K562 (cell line): ENCODE measurements at regions not wholly inside any gene's neighbourhood (a gene's known extent, or its start where the extent isn't known, plus 50 kb on each side); places are given as distances from the start of the nearest gene placed in this dataset.

Experiments used
- ATAC-seq: fragments of 200-7000 bp; cut with Tn5 transposase; 3 replicates; pipeline ENCODE4 v1.9.1; 2020; ENCODE audit warnings: moderate library complexity
- BruUV-seq: library from RNA; stranded (reverse); fragments of 400-500 nt; replicated peaks from 2 replicates; lab custom pipeline; 2021; lab: Mats Ljungman, UMichigan
- CTCF ChIA-PET: fragments of 300-600 bp; formaldehyde crosslinking; extraction: SDS; loops from one replicate; lab custom pipeline; 2021; ENCODE audit warnings: low intra/inter-chr PET ratio; lab: Yijun Ruan, JAX
- POLR2A ChIA-PET: fragments of 300-600, 350-650 bp; sonication (Branson Sonifier 250); formaldehyde crosslinking; extraction: SDS; loops from one replicate; lab custom pipeline; 2021; ENCODE audit warnings: antibody characterized with exemption, inconsistent platforms; lab: Yijun Ruan, JAX
- DNase-seq, 4 experiments: peaks; one replicate each; pipeline versions ENCODE4 v3.0.0 to v3.0.0-alpha.2; 2011 to 2018; ENCODE audit warnings: low spot score in 3 of 4, mixed read lengths in 3 of 4; ENCODE audit errors: extremely low read depth in 1 of 4
- FAIRE-seq: peaks from 2 replicates; lab custom pipeline; 2011; peaks lifted over from hg19 to GRCh38; lab: Jason Lieb, UNC
- H2AFZ ChIP-seq: 2 replicates; pipeline ENCODE4 v1.6.0; 2011; ENCODE audit warnings: low read depth, low read length, control low read depth, inconsistent platforms
- H3K27ac ChIP-seq: fragments of 200-600 bp; 3 replicates; pipeline ENCODE4 v1.8.0; 2011; ENCODE audit warnings: low read depth, mild to moderate bottlenecking, control low read depth, inconsistent platforms, low read length, moderate library complexity, mixed read lengths; ENCODE audit errors: extremely low read depth
- H3K27me3 ChIP-seq, 2 experiments: fragments of 300-600 bp in 1 of 2; 2 replicates in 1 of 2; 3 replicates in 1 of 2; pipeline versions ENCODE4 v1.6.0 to v1.8.0; 2011; ENCODE audit warnings: inconsistent platforms in 2 of 2, low read length in 2 of 2, mild to moderate bottlenecking in 1 of 2, mixed read lengths in 1 of 2, moderate library complexity in 1 of 2; ENCODE audit not compliant: control insufficient read depth in 2 of 2, insufficient read depth in 2 of 2
- H3K36me3 ChIP-seq: fragments of 300-600 bp; 3 replicates; pipeline ENCODE4 v1.8.0; 2011; ENCODE audit warnings: mild to moderate bottlenecking, low read length, inconsistent platforms; ENCODE audit not compliant: control insufficient read depth, insufficient read depth
- H3K4me1 ChIP-seq, 2 experiments: fragments of 200-600 bp in 1 of 2; replicated peaks in 1 of 2; 2 replicates in 1 of 2; 3 replicates in 1 of 2; pipeline versions ENCODE4 v1.5.1 to v1.8.0; 2011; ENCODE audit warnings: inconsistent platforms in 2 of 2, low read length in 2 of 2, mild to moderate bottlenecking in 1 of 2, mixed read lengths in 1 of 2, moderate library complexity in 1 of 2; ENCODE audit not compliant: control insufficient read depth in 2 of 2, insufficient read depth in 2 of 2
- H3K4me2 ChIP-seq: 2 replicates; pipeline ENCODE4 v1.6.1; 2011; ENCODE audit warnings: low read length, control low read depth, inconsistent platforms, mixed read lengths; ENCODE audit not compliant: insufficient read depth
- H3K4me3 ChIP-seq: fragments of 200-600 bp; sonication (generic), shearing (Covaris generic); 2 replicates; pipeline ENCODE4 v1.5.1; 2016; ENCODE audit warnings: control low read depth, inconsistent platforms
- H3K79me2 ChIP-seq: fragments of 200-600 bp; 3 replicates; pipeline ENCODE4 v1.8.0; 2011; ENCODE audit warnings: low read length, inconsistent platforms; ENCODE audit not compliant: control insufficient read depth, insufficient read depth
- H3K9ac ChIP-seq, 2 experiments: 2 replicates each; pipeline versions ENCODE4 v1.6.0 to v1.6.1; 2011; ENCODE audit warnings: low read depth in 2 of 2, low read length in 2 of 2, control low read depth in 1 of 2, inconsistent platforms in 1 of 2, mild to moderate bottlenecking in 1 of 2, mixed read lengths in 1 of 2; ENCODE audit not compliant: insufficient read depth in 1 of 2
- H3K9me1 ChIP-seq: one replicate; pipeline ENCODE4 v1.6.0; 2011; ENCODE audit warnings: inconsistent platforms, mild to moderate bottlenecking, low read length, moderate library complexity; ENCODE audit not compliant: control insufficient read depth, insufficient read depth
- H3K9me3 ChIP-seq: replicated peaks from 2 replicates; pipeline ENCODE4 v1.5.1; 2011; ENCODE audit warnings: low read depth, low read length, inconsistent platforms; ENCODE audit not compliant: control insufficient read depth, insufficient read depth
- H4K20me1 ChIP-seq: replicated peaks from 2 replicates; pipeline ENCODE4 v1.6.1; 2011; ENCODE audit warnings: low read length, inconsistent platforms, mixed read lengths; ENCODE audit not compliant: control insufficient read depth, insufficient read depth
- ATF3 ChIP-seq, 2 experiments: fragments of 450-650 bp in 1 of 2; sonication (generic) in 1 of 2; formaldehyde crosslinking in 1 of 2; IDR thresholded peaks in 1 of 2; conservative IDR thresholded peaks in 1 of 2; 2 replicates each; pipeline versions ENCODE4 v1.6.1 to v1.8.1; 2016 to 2023; ENCODE audit warnings: mild to moderate bottlenecking in 2 of 2, moderate library complexity in 2 of 2, inconsistent platforms in 1 of 2, missing genetic modification reagents in 1 of 2
- DACH1 ChIP-seq: fragments of 450-650 bp; IDR thresholded peaks from 2 replicates; pipeline ENCODE4 v1.6.1; 2018; ENCODE audit not compliant: partially characterized antibody
- DEAF1 ChIP-seq: fragments of 450-650 bp; formaldehyde crosslinking; IDR thresholded peaks from 2 replicates; pipeline ENCODE4 v1.4.0; 2020; ENCODE audit warnings: mild to moderate bottlenecking, moderate library complexity
- HNRNPH1 ChIP-seq: fragments of 200-400 bp; formaldehyde crosslinking; optimal IDR thresholded peaks from 2 replicates; pipeline ENCODE3; 2017; ENCODE audit warnings: low read depth, mild to moderate bottlenecking, low read length, moderate library complexity
- MAFG ChIP-seq: fragments of 450-650 bp; conservative IDR thresholded peaks from 2 replicates; pipeline ENCODE4 v1.6.1; 2016; ENCODE audit warnings: missing genetic modification characterization, missing compliant biosample characterization
- TSC22D4 ChIP-seq: fragments of 450-650 bp; IDR thresholded peaks from 2 replicates; pipeline ENCODE4 v1.6.1; 2016; ENCODE audit warnings: missing genetic modification characterization, missing biosample characterization, control low read depth
- ZFP91 ChIP-seq: sonication (generic); formaldehyde crosslinking; IDR thresholded peaks from 2 replicates; pipeline ENCODE4 v1.8.0; 2022; ENCODE audit warnings: mild to moderate bottlenecking, missing genetic modification reagents
- ZNF316 ChIP-seq: fragments of 450-650 bp; IDR thresholded peaks from 2 replicates; pipeline ENCODE4 v1.6.1; 2016
- ZNF507 ChIP-seq: conservative IDR thresholded peaks from 2 replicates; pipeline ENCODE4 v1.6.1; 2017; ENCODE audit warnings: missing genetic modification characterization, missing compliant biosample characterization
- WGBS: fragments of 100-300 bp; shearing (Covaris generic); methylation state at CpG from one replicate; pipeline ENCODE4 v1.1.6; 2016; ENCODE audit warnings: low coverage, mixed read lengths; ENCODE audit not compliant: insufficient coverage; ENCODE audit errors: missing lambda C conversion rate; 5-methylcytosine and 5-hydroxymethylcytosine counted together
- in situ Hi-C: fragments of 300-500 bp; cut with MboI; formaldehyde crosslinking; loops from 4 replicates; pipeline ENCODE4 v1.15.0; 2018; ENCODE audit warnings: inconsistent platforms, mixed read lengths
- intact Hi-C: fragments of 100-400 bp; cut with micrococcal nuclease; formaldehyde crosslinking; loops from 2 replicates; pipeline ENCODE4 v1.14.2; 2022

GRCh38 chr13:47069133-47069532, 172.3 kb upstream of the HTR2A start:
- H3K4me2 ChIP-seq: no peak overlapping the region
- H3K9me1 ChIP-seq: no peaks in the 10 kb centered on the region
- CTCF ChIA-PET: no interaction called here
- 0% methylated on average over 3 of the region's 3 CpGs for WGBS
- H3K36me3 ChIP-seq: no peaks in the 10 kb centered on the region
- DNase-seq: no peak
- intact Hi-C loops: no loop called here
- no peak for FAIRE-seq
- no peaks in the 10 kb centered on the region for H3K9me3 ChIP-seq
- POLR2A ChIA-PET: no interaction called here
- no peak overlapping the region for H3K27ac ChIP-seq
- H3K79me2 ChIP-seq: no peaks in the 10 kb centered on the region
- H3K4me1 ChIP-seq: no peaks in the 10 kb centered on the region
- no TSS peak for BruUV-seq
- no peaks in the 10 kb centered on the region for H3K27me3 ChIP-seq
- in situ Hi-C loops: no loop called here
- no peak for ATAC-seq
- H3K4me3 ChIP-seq: no peak overlapping the region
- no peaks in the 10 kb centered on the region for H4K20me1 ChIP-seq
- TF ChIP-seq ZNF316: 0 out of 2 replicates have a peak, but pooled peaks have one; percentile 16
- no peak for TF ChIP-seq MAFG (tag)
- H3K9ac ChIP-seq: no peak overlapping the region
- H2AFZ ChIP-seq: no peak overlapping the region

- CTCF ChIA-PET: no interaction called here
- H3K9me1 ChIP-seq: no peaks in the 10 kb centered on the region
- in situ Hi-C loops (no loop called here), intact Hi-C loops (no loop called here)
- no peak overlapping the region for H2AFZ ChIP-seq
- DNase-seq (no peak), ATAC-seq (no peak), FAIRE-seq (no peak)
- H3K27me3 ChIP-seq: no peaks in the 10 kb centered on the region
- H3K4me1 ChIP-seq: no peaks in the 10 kb centered on the region
- no peaks in the 10 kb centered on the region for H3K36me3 ChIP-seq
- POLR2A ChIA-PET: no interaction called here
- no peaks in the 10 kb centered on the region for H3K79me2 ChIP-seq
- H3K27ac ChIP-seq: no peak overlapping the region
- H3K9me3 ChIP-seq: no peaks in the 10 kb centered on the region
- no peak overlapping the region for H3K4me3 ChIP-seq
- no TSS peak for BruUV-seq
- H4K20me1 ChIP-seq: no peaks in the 10 kb centered on the region
- H3K4me2 ChIP-seq: no peak overlapping the region
- H3K9ac ChIP-seq: no peak overlapping the region
- WGBS: 0% methylated on average over 3 of the region's 3 CpGs
- TF ChIP-seq TSC22D4 (no peak), ZNF507 (no peak), HNRNPH1 (no peak), ZFP91 (CRISPR knock-in tag) (no peak), ATF3 (IDR thresholded peaks at IDR 0.05) (no peak), ATF3 (CRISPR knock-in tag; conservative IDR thresholded peaks at IDR 0.05) (no peak), ZNF316 (no peak), DEAF1 (no peak), DACH1 (no peak)
These were observed 170.5 kb upstream of the HTR2A start for GRCh38 chr13:47067306-47067705.
